GM12878 (cell line): ENCODE measurements at regions not wholly inside any gene's neighbourhood (a gene's known extent, or its start where the extent isn't known, plus 50 kb on each side); places are given as distances from the start of the nearest gene placed in this dataset.

ENCODE experiments used
- ATAC-seq: fragments of 200-7000 bp; cut with Tn5 transposase; 3 replicates; pipeline ENCODE4 v1.9.1; 2020; ENCODE audit warnings: mild to moderate bottlenecking, moderate library complexity
- BruUV-seq: library from RNA; stranded (reverse); fragments of 400-500 nt; replicated peaks from 2 replicates; lab custom pipeline; 2021; lab: Mats Ljungman, UMichigan
- CTCF ChIA-PET: fragments of 300-600 bp; sonication (Branson Sonifier 250); formaldehyde crosslinking; extraction: SDS; loops from one replicate; lab custom pipeline; 2021; ENCODE audit warnings: inconsistent platforms; lab: Yijun Ruan, JAX
- POLR2A ChIA-PET: fragments of 350-600 bp; formaldehyde crosslinking; extraction: SDS; loops from one replicate; lab custom pipeline; 2021; ENCODE audit warnings: inconsistent platforms; lab: Charles Lee
- RAD21 ChIA-PET: fragments of 300-600 bp; sonication (Branson Sonifier 250); formaldehyde crosslinking; loops from one replicate; lab custom pipeline; 2023; ENCODE audit warnings: antibody characterized with exemption; ENCODE audit not compliant: unreplicated experiment; lab: Charles Lee
- SMC1A ChIA-PET: fragments of 300-600 bp; sonication (Branson Sonifier 250); formaldehyde crosslinking; loops from one replicate; lab custom pipeline; 2023; ENCODE audit not compliant: unreplicated experiment, uncharacterized antibody; lab: Charles Lee
- DNase-seq: peaks from one replicate; pipeline ENCODE4 v3.0.0-alpha.2; 2011; ENCODE audit warnings: low read depth, low spot score
- FAIRE-seq: peaks from 3 replicates; lab custom pipeline; 2011; peaks lifted over from hg19 to GRCh38; lab: Jason Lieb, UNC
- H2AFZ ChIP-seq: 2 replicates; pipeline ENCODE4 v1.6.0; 2011; ENCODE audit warnings: low read depth, low read length, control low read depth; ENCODE audit not compliant: control insufficient read depth
- H3K27ac ChIP-seq: 2 replicates; pipeline ENCODE4 v1.5.1; 2011; ENCODE audit warnings: control low read depth; ENCODE audit not compliant: control insufficient read depth, insufficient read depth
- H3K27me3 ChIP-seq, 2 experiments: replicated peaks in 1 of 2; 2 replicates each; pipeline versions ENCODE4 v1.6.0 to v1.6.1; 2011; ENCODE audit warnings: low read length in 1 of 2; ENCODE audit not compliant: control insufficient read depth in 2 of 2, insufficient read depth in 2 of 2
- H3K36me3 ChIP-seq, 2 experiments: 2 replicates each; pipeline ENCODE4 v1.5.1; 2011; ENCODE audit warnings: low read length in 1 of 2; ENCODE audit not compliant: control insufficient read depth in 2 of 2, insufficient read depth in 2 of 2
- H3K4me1 ChIP-seq: 2 replicates; pipeline ENCODE4 v1.6.1; 2011; ENCODE audit warnings: mild to moderate bottlenecking, low read length, moderate library complexity, mixed read lengths; ENCODE audit not compliant: control insufficient read depth, insufficient read depth
- H3K4me2 ChIP-seq: 2 replicates; pipeline ENCODE4 v1.6.0; 2011; ENCODE audit warnings: control low read depth; ENCODE audit not compliant: control insufficient read depth, insufficient read depth
- H3K4me3 ChIP-seq: fragments of 200-600 bp; sonication (generic); 2 replicates; pipeline ENCODE4 v1.5.1; 2016
- H3K79me2 ChIP-seq: 2 replicates; pipeline ENCODE4 v1.6.0; 2011; ENCODE audit warnings: low read length; ENCODE audit not compliant: control insufficient read depth, insufficient read depth
- H3K9ac ChIP-seq: 2 replicates; pipeline ENCODE4 v1.8.0; 2011; ENCODE audit warnings: low read length, control low read depth, mixed read lengths; ENCODE audit not compliant: control insufficient read depth, insufficient read depth
- H3K9me3 ChIP-seq: replicated peaks from 3 replicates; pipeline ENCODE4 v1.5.1; 2011; ENCODE audit warnings: mild to moderate bottlenecking, low read length; ENCODE audit not compliant: control insufficient read depth, insufficient read depth
- H4K20me1 ChIP-seq: 2 replicates; pipeline ENCODE4 v1.6.0; 2011; ENCODE audit not compliant: control insufficient read depth, insufficient read depth
- EP300 ChIP-seq, 2 experiments: fragments of 150-350 bp in 1 of 2; IDR thresholded peaks; 2 replicates each; pipeline ENCODE4 v1.6.1; 2011 to 2012; ENCODE audit warnings: low read depth in 2 of 2, low read length in 2 of 2, borderline replicate concordance in 1 of 2, improper control_type of control experiment in 1 of 2, inconsistent platforms in 1 of 2; ENCODE audit not compliant: control insufficient read depth in 1 of 2
- NBN ChIP-seq: fragments of 450-650 bp; IDR thresholded peaks from 2 replicates; pipeline ENCODE4 v1.6.1; 2016
- NFIC ChIP-seq: IDR thresholded peaks from 2 replicates; pipeline ENCODE4 v1.6.1; 2012; ENCODE audit warnings: low read depth, mild to moderate bottlenecking, inconsistent platforms, low read length, moderate library complexity
- POLR2AphosphoS2 ChIP-seq: IDR thresholded peaks from 2 replicates; pipeline ENCODE4 v1.6.1; 2011; ENCODE audit warnings: low read depth, mild to moderate bottlenecking, low read length, improper control_type of control experiment, moderate library complexity
- RAD21 ChIP-seq: IDR thresholded peaks from 2 replicates; pipeline ENCODE4 v1.6.1; 2011; ENCODE audit warnings: mild to moderate bottlenecking, low read depth, low read length, moderate library complexity; ENCODE audit not compliant: insufficient read depth
- SIX5 ChIP-seq: IDR thresholded peaks from 2 replicates; pipeline ENCODE4 v1.6.1; 2011; ENCODE audit warnings: mild to moderate bottlenecking, low read depth, low read length, moderate library complexity; ENCODE audit not compliant: severe bottlenecking
- ZNF217 ChIP-seq: fragments of 450-650 bp; IDR thresholded peaks from 2 replicates; pipeline ENCODE4 v1.6.1; 2017; ENCODE audit warnings: antibody characterized with exemption, mild to moderate bottlenecking
- ZNF24 ChIP-seq: fragments of 450-650 bp; IDR thresholded peaks from 2 replicates; pipeline ENCODE4 v1.6.1; 2017; ENCODE audit warnings: antibody characterized with exemption, mild to moderate bottlenecking
- WGBS: methylation state at CpG from one replicate; pipeline ENCODE4 v1.1.6; 2016; ENCODE audit warnings: low lambda C conversion rate; ENCODE audit not compliant: insufficient replicate concordance, insufficient coverage; ENCODE audit errors: missing lambda C conversion rate; 5-methylcytosine and 5-hydroxymethylcytosine counted together
- in situ Hi-C: fragments of 300-500 bp; cut with MboI; formaldehyde crosslinking; loops from 9 replicates; pipeline ENCODE4 v1.14.3; 2018; ENCODE audit warnings: mixed read lengths
- intact Hi-C: fragments of 100-400 bp; cut with micrococcal nuclease; formaldehyde crosslinking; loops from one replicate; pipeline ENCODE4 v1.14.2; 2022; ENCODE audit not compliant: unreplicated experiment
- TF ChIP-seq, protein P1 (sequence below): fragments of 450-650 bp; IDR thresholded peaks from 2 replicates; pipeline ENCODE4 v1.6.1; 2017; ENCODE audit warnings: borderline replicate concordance
- TF ChIP-seq, protein P2 (sequence below): IDR thresholded peaks from 2 replicates; pipeline ENCODE4 v1.6.1; 2012; ENCODE audit warnings: low read depth, low read length, improper control_type of control experiment
- TF ChIP-seq, protein P3 (sequence below): IDR thresholded peaks from 2 replicates; pipeline ENCODE4 v1.6.1; 2012; ENCODE audit warnings: low read depth, low read length, improper control_type of control experiment
- TF ChIP-seq, protein P4 (sequence below): fragments of 450-650 bp; IDR thresholded peaks from 2 replicates; pipeline ENCODE4 v1.6.1; 2014; ENCODE audit warnings: mild to moderate bottlenecking

GRCh38 chr10:52514481-52514880 is 200.4 kb downstream of the DKK1 start:
- SMC1A ChIA-PET, result interaction anchor here (0.7 kb wide), 1 partner anchor 10 kb away, joined by 3 read pairs; no protein-coding TSS in a partner anchor
- POLR2A ChIA-PET, result no interaction called here
- ATAC-seq (no peak), DNase-seq (no peak), FAIRE-seq (no peak)
- Histone ChIP-seq H3K9ac (no peak overlapping the region), H3K36me3 (no peaks in the 10 kb centered on the region), H3K79me2 (no peaks in the 10 kb centered on the region), H3K4me2 (no peak overlapping the region), H3K27ac (no peak overlapping the region), H3K4me3 (no peak overlapping the region), H2AFZ (no peak overlapping the region), H4K20me1 (no peaks in the 10 kb centered on the region), H3K9me3 (no peaks in the 10 kb centered on the region), H3K27me3 (no peaks in the 10 kb centered on the region)
- intact Hi-C loops, result no loop called here
- CTCF ChIA-PET, result no interaction called here
- WGBS, result 0% methylated on average over 1 of the region's 1 CpG
- no TSS peak for BruUV-seq
- TF ChIP-seq POLR2AphosphoS2 (no peak), ZNF217 (no peak), ZNF24 (no peak), NFIC (no peak), SIX5 (no peak)
- TF ChIP-seq, protein P1, sequence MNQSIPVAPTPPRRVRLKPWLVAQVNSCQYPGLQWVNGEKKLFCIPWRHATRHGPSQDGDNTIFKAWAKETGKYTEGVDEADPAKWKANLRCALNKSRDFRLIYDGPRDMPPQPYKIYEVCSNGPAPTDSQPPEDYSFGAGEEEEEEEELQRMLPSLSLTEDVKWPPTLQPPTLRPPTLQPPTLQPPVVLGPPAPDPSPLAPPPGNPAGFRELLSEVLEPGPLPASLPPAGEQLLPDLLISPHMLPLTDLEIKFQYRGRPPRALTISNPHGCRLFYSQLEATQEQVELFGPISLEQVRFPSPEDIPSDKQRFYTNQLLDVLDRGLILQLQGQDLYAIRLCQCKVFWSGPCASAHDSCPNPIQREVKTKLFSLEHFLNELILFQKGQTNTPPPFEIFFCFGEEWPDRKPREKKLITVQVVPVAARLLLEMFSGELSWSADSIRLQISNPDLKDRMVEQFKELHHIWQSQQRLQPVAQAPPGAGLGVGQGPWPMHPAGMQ, result no peak
- TF ChIP-seq, all 136 proteins: peak for 0
- in situ Hi-C loops, result no loop called here
- RAD21 ChIA-PET, result no interaction called here
- H3K4me1 ChIP-seq, result no peaks in the 10 kb centered on the region

DNA sequence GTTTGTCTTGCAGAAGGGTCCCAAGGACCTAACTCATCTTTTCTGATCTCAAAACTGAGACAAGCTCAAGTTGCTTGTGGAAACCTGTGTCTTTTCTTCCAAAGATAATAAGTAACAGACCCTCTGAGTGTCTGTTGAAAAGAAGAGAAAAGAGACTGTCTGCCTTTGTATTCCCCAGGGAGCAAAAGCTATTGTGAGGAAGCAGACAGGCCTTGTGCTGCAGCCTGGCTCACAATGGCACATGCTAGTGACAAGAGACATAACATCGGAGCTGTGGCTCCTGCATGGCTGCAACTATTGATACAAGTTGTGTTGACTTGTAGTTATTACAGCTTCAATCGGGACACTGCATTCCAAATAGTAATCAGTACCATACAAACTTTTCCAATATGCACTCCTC is 202.9 kb downstream of the DKK1 start:
- no peak overlapping the region for H3K9ac ChIP-seq
- DNase-seq, result no peak
- RAD21 ChIA-PET, result no interaction called here
- POLR2A ChIA-PET, result no interaction called here
- H3K4me1 ChIP-seq, result no peaks in the 10 kb centered on the region
- H3K79me2 ChIP-seq, result no peaks in the 10 kb centered on the region
- no peaks in the 10 kb centered on the region for H4K20me1 ChIP-seq
- FAIRE-seq, result no peak
- SMC1A ChIA-PET, result no interaction called here
- H3K27me3 ChIP-seq, result no peaks in the 10 kb centered on the region
- no peak overlapping the region for H2AFZ ChIP-seq
- H3K4me2 ChIP-seq, result no peak overlapping the region
- in situ Hi-C loops, result no loop called here
- no peak for ATAC-seq
- H3K9me3 ChIP-seq, result no peaks in the 10 kb centered on the region
- CTCF ChIA-PET, result interaction anchor here (1.2 kb wide), 1 partner anchor 209 kb away, joined by 3 read pairs; no protein-coding TSS in a partner anchor
- intact Hi-C loops, result no loop called here
- H3K4me3 ChIP-seq, result no peak overlapping the region
- BruUV-seq, result no TSS peak
- no peak overlapping the region for H3K27ac ChIP-seq
- H3K36me3 ChIP-seq, result no peaks in the 10 kb centered on the region
- 25% methylated on average over 2 of the region's 2 CpGs for WGBS
- TF ChIP-seq, protein P2, sequence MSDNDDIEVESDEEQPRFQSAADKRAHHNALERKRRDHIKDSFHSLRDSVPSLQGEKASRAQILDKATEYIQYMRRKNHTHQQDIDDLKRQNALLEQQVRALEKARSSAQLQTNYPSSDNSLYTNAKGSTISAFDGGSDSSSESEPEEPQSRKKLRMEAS, result no peak
- TF ChIP-seq, protein P3, sequence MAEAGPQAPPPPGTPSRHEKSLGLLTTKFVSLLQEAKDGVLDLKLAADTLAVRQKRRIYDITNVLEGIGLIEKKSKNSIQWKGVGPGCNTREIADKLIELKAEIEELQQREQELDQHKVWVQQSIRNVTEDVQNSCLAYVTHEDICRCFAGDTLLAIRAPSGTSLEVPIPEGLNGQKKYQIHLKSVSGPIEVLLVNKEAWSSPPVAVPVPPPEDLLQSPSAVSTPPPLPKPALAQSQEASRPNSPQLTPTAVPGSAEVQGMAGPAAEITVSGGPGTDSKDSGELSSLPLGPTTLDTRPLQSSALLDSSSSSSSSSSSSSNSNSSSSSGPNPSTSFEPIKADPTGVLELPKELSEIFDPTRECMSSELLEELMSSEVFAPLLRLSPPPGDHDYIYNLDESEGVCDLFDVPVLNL, result no peak
- TF ChIP-seq EP300 (IDR thresholded peaks at IDR 0.05; ENCODE audit: borderline replicate concordance in 1 of 2, control insufficient read depth in 1 of 2, low read depth in 2 of 2, low read length in 2 of 2), result no peak
- TF ChIP-seq NBN, result no peak
- TF ChIP-seq, protein P4, sequence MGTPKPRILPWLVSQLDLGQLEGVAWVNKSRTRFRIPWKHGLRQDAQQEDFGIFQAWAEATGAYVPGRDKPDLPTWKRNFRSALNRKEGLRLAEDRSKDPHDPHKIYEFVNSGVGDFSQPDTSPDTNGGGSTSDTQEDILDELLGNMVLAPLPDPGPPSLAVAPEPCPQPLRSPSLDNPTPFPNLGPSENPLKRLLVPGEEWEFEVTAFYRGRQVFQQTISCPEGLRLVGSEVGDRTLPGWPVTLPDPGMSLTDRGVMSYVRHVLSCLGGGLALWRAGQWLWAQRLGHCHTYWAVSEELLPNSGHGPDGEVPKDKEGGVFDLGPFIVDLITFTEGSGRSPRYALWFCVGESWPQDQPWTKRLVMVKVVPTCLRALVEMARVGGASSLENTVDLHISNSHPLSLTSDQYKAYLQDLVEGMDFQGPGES, result no peak
- TF ChIP-seq RAD21, result no peak
